GM10248 (cell line): ENCODE measurements at regions not wholly inside any gene's neighbourhood (a gene's known extent, or its start where the extent isn't known, plus 50 kb on each side); places are given as distances from the start of the nearest gene placed in this dataset.

Experiments used
- CTCF ChIA-PET: fragments of 300-600 bp; sonication (Branson Sonifier 250); formaldehyde crosslinking; extraction: SDS; loops from one replicate; lab custom pipeline; 2021; ENCODE audit warnings: antibody characterized with exemption; lab: Yijun Ruan, JAX
- POLR2A ChIA-PET: fragments of 350-650 bp; sonication (Branson Sonifier 250); formaldehyde crosslinking; extraction: SDS; loops from one replicate; lab custom pipeline; 2020; ENCODE audit warnings: antibody characterized with exemption; lab: Yijun Ruan, JAX
- DNase-seq: peaks from one replicate; pipeline ENCODE4 v3.0.0; 2012; ENCODE audit errors: extremely low spot score
- TF ChIP-seq, protein P1 (sequence below): IDR thresholded peaks from 2 replicates; pipeline ENCODE4 v1.5.1; 2012; ENCODE audit warnings: mild to moderate bottlenecking, low read depth; ENCODE audit errors: extremely low read depth, missing control alignments, control extremely low read depth

DNA sequence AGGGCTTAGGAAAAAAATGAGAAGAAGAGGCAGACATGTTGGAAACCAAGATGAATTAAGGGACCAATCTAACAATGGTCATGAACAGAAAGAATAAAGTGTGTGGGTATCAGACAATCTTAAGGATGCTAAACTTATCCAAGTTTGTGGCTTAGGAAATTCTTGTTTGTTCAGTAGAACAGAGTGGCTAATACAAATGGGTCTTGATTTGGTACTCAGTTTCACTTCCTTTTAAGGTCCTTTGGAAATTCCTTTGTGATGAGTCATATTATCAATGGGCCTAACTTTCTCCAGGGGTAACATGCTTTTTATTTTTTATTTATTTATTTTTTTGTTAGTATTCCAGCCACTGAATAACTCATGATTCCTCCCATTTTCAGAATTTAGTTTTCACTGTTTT lies 1154.7 kb upstream of the FLRT2 start:
- ChIA-PET CTCF (interaction anchor here (0.7 kb wide), 1 partner anchor 16 kb away, joined by 3 read pairs; no protein-coding TSS in a partner anchor), POLR2A (no interaction called here)
- DNase-seq, result no peak
- TF ChIP-seq, protein P1, sequence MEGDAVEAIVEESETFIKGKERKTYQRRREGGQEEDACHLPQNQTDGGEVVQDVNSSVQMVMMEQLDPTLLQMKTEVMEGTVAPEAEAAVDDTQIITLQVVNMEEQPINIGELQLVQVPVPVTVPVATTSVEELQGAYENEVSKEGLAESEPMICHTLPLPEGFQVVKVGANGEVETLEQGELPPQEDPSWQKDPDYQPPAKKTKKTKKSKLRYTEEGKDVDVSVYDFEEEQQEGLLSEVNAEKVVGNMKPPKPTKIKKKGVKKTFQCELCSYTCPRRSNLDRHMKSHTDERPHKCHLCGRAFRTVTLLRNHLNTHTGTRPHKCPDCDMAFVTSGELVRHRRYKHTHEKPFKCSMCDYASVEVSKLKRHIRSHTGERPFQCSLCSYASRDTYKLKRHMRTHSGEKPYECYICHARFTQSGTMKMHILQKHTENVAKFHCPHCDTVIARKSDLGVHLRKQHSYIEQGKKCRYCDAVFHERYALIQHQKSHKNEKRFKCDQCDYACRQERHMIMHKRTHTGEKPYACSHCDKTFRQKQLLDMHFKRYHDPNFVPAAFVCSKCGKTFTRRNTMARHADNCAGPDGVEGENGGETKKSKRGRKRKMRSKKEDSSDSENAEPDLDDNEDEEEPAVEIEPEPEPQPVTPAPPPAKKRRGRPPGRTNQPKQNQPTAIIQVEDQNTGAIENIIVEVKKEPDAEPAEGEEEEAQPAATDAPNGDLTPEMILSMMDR, result no peak

- TF ChIP-seq, protein P1, result no peak
- DNase-seq, result no peak
- POLR2A ChIA-PET, result no interaction called here
- CTCF ChIA-PET, result interaction anchor here (1.5 kb wide), 1 partner anchor 8 kb away, joined by 3 read pairs; no protein-coding TSS in a partner anchor
Measured at GRCh38 chr14:84390010-84390409, 1139.9 kb upstream of the FLRT2 start.

DNA sequence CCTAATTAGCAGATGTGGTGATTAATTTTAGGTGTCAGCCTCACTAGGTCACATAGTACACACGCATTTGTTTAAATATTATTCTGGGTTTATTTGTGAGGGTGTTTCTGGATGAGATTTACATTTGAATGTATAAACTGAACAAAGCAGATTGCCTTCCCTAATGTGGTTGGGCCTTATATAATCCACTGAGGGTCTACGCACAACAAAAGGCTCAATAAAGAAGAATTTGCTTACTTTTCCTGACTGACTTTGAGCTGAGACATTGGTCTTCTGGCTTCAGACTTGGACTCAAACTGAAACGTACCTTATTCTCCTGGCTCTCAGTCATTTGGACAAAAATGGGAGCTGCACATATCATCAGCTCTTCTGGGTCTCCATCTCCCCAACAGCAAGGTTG lies 1132.3 kb upstream of the FLRT2 start:
- POLR2A ChIA-PET, result no interaction called here
- TF ChIP-seq, protein P1, result no peak
- no peak for DNase-seq
- CTCF ChIA-PET, result interaction anchor here (1.2 kb wide), 1 partner anchor 8 kb away, joined by 3 read pairs; no protein-coding TSS in a partner anchor

DNA sequence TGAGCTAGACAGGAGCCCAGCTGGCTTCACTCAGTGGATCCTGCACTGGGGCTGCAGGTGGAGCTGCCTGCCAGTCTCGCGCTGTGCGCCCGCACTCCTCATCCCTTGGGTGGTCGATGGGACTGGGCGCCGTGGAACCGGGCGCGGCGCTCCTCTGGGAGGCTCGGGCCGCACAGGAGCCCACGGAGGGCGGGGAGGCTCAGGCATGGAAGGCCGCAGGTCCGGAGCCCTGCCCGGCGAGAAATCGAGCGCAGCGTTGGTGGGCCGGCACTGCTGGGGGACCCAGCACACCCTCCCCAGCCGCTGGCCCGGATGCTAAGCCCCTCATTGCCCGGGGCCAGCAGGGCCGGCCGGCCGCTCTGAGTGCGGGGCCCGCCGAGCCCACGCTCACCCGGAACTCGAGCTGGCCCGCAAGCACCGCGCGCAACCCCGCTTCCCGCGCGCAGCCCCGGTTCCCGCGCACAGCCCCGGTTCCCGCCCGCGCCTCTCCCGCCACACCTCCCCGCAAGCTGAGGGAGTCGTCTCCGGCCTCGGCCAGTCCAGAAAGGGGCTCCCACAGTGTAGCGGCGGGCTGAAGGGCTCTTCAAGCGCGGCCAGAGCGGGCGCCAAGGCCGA lies 1130.5 kb upstream of the FLRT2 start:
- no peak for DNase-seq
- CTCF ChIA-PET, result no interaction called here
- POLR2A ChIA-PET, result no interaction called here
- TF ChIP-seq, protein P1, result no peak

DNA sequence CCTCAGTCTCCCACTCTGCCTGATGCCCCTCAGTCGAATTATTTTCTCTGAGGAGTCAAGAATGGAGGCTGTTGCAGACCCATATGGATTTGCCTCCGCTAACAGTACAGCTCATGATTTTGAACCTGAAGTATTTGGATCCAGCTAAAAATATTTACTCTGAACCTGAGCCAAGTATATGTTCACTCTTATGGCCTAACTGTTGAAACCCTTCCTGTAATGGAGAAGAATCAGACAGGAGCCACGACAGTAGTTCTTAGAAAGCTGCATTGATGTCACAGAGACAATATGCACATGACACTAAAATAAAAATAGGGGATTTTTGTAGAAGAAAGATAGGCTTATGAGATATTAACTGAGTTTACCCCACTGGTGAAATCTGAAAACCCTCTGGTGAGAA lies 1128.3 kb upstream of the FLRT2 start:
- ChIA-PET POLR2A (no interaction called here), CTCF (no interaction called here)
- DNase-seq, result no peak
- TF ChIP-seq, protein P1, result no peak

DNA sequence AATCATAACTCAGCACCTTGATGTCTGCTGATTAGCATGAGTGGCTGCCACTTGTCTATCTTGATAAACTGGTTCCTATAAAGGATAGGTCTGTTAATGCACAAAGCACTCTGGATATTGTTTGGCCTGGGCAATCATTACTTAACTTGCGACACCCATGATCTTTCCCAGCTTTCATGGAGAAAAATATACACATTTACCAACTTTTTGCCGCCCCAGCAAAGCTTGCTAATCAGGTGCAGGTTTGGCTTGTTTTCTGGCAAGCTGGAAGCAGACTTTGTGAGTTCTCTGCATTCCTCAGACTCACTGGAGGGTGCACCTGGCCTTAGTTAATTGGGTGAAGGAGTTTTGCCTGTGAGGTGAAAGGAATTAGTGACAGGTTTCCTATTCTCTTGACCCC lies 1126.4 kb upstream of the FLRT2 start:
- TF ChIP-seq, protein P1, result no peak
- ChIA-PET POLR2A (no interaction called here), CTCF (interaction anchor here (1.0 kb wide), 1 partner anchor 10 kb away, joined by 3 read pairs; no protein-coding TSS in a partner anchor)
- no peak for DNase-seq

DNA sequence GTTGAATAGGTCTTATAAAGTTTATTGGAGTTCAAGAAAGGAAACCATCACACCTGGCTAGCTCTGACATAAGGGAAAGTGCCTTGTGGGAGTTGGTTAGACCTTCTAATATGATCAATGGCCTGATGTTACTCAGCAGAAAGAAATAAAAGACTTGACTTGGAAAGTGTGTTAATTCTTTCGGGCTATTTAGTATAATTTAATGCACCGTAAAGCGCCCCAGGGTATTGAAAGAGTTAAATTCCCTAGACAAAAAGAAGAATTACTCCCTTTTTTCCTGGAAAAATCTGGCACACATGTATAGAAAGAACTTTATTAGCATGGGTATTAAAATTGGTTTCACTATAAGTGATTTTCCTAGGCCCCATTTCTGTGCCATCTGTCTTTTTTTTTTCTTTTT lies 1125.7 kb upstream of the FLRT2 start:
- TF ChIP-seq, protein P1, result no peak
- ChIA-PET CTCF (interaction anchor here (1.0 kb wide), 1 partner anchor 10 kb away, joined by 3 read pairs; no protein-coding TSS in a partner anchor), POLR2A (no interaction called here)
- DNase-seq, result no peak
